NCI-H226 (cell line): ENCODE measurements at regions not wholly inside any gene's neighbourhood (a gene's known extent, or its start where the extent isn't known, plus 50 kb on each side); places are given as distances from the start of the nearest gene placed in this dataset.
A peak's percentile ranks its signal among the peaks of the same experiment; 100 is the strongest.
"Not testable (repeated sequence)": the region's sequence is repeated elsewhere in the genome, so short reads cannot be mapped to it uniquely, and the experiment has no call there.

Experiments used
- DNase-seq: peaks from one replicate; pipeline ENCODE4 v3.0.0-alpha.2; 2015

DNA sequence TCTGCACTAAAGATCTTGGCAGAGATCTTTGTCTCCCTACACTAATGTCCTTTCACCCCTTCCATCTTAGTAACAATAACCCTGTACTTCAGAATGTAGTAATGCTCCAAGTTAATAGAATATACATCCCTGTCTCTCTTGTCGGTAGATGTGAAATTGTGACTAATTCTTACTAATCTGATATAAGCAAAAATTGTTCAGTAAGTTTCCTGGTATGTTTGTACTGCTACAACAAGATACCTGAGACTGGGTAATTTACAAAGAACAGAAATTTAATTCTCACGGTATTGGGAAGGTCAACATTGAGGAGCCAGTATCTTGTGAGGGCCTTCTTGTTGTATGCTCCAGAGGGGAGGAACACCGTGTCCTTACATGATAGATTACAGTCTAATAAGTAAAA lies 1686.6 kb upstream of the CDH9 start:
- DNase-seq = no peak

DNA sequence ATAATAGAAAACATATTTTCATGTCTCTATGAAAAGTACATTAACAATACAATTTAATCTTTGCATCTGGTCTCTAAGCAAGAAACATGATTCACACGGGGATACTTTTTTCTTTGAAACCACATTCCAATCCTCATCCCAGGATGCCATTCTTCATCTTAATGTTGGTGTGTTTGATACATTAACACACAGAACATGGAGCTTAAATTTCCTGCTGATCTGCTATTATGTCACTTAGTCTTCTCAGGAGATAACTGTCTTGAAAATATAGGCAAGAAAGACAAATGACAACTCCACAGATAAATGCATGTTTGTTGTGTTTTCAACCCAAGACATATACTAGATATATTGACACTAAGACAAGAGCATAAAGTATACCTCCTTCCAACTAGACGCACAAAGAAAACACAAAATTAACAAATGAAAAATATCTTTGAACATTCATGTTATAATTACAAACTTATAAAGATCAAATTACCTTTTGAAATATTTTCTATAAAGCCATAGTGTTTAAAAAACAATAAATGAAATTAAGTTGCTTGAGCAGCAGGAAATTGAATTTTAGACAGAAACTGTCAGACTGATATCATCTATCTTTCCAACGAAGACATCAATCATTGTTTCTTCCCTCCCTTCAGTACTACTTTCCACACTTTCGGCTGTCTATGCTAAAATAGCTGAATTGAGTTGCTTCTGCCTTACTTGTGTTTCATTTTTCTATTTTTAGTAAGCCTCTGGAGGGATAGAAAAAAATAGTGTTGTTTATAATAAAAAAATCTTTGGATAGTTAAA lies 1676.7 kb upstream of the CDH9 start:
- peak; percentile 2 for DNase-seq

DNA sequence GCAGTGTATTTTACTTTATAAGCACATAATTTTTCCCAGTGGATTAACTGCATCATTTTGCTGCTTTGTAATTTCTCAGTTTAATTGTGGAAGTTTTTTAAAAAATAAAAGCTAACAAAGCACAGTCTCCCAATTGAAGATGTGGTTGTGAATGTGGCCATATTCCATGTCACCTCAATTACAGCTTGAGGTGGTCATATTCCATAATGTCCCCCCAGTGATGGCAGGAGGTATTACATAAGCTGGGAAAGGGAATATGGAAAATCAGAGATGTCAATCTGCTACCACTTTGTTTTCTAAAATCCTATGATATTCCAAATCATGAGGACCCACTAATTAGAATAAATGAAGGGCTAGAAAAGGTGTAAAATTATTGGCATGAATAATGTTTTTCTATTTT lies 1672.0 kb upstream of the CDH9 start:
- no peak for DNase-seq

DNA sequence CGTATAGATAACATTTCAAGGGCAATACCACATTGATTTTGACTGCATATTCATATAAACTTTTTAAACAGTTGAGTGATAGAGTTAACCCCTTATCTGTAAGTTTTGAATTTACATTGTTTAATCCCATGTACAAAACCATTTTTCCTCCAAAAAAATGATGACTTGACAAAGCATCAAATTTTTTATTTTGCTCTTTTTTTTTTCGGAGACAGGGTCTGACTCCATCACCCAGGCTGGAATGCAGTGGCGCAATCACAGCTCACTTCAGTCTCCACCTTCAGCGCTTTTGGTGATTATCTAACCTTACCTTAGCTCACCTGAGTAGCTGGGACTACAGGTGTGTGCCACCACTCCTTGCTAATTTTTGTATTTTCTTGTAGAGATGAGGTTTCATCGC lies 1670.1 kb upstream of the CDH9 start:
- DNase-seq = no peak

DNA sequence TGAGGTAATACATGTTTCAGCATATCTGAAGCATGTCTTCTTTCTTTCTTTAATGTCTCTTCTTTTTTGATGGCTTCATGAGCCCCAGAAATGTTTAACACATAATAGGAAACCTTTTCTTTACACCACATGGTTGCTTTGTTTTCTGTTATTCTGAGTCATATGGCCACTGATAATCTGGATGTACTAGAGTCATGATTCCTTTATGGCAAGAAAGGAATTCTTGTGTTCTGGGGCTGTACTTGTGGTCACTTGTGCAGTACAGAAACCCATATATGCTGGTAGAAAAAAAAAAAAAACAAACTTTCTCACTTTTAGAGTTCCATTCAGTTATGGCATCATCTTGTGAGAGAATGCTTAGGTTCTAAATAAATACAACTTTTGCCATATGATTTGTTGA lies 1669.3 kb upstream of the CDH9 start:
- DNase-seq = peak; percentile 44

DNA sequence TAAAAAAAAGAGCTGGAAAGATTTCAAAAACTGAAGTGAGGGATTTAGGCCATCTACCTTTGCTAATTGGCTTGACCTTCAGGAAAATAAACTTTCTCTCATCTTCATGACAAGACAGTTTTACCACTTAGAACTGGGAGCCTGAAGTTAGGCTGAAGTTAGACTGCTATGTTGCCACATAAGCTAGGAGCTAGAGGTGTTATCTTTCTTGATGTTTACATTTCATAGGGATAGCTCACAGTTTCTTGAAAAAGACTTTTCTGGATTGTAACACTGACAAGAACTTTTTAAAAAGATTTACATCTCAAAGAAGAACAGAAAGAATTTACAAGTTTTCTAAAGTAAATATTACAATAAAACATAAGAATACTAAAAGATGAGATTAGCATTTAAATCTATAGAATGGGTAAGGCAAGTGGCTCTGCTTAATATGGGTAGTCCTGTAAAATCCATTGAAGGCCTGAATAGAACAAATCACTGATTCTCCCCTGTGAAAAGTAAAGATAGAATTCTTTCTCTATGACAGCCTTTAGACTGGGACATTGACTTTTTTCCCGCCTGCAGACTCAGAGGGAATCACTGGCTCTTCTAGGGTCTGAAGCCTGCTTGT lies 1665.4 kb upstream of the CDH9 start:
- DNase-seq = peak; percentile 46

DNA sequence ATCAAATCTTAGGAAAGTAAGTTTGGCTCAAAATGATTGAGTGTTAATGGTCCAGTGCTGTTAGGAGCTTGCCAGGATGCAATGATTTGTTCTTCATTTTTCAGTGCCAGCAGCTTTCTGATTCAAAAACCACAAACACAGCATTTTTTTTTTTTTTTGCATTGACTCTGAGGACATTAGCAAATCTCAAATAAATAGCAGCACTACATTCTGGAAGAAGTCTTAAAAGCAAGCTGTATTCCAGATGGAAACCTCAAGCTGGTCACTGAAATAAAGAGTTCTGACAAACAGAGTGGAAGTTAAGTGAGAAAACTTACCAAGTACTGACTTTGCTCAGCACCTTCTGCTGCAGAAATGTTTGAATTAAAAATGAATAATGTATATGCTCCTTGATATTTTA lies 1653.1 kb upstream of the CDH9 start:
- DNase-seq = no peak

DNA sequence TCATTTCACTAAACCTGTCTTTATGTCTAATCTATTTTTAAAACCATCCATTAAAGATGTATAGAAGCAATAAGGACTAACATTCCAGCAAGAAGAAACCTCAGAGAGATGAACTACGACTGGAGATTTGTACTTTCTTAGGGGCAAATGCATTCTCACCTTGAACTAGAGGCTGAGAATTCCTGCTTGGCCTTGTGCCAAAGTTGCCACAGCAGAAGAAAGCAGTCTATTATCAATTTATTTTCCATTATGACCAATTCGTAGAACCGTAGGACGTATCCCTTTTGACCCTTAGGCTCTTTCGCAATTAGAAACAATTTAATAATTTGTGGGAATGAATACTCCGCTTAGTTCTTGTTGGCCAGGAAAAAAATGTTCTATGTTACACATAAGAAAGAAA lies 1647.4 kb upstream of the CDH9 start:
- DNase-seq = no peak

DNA sequence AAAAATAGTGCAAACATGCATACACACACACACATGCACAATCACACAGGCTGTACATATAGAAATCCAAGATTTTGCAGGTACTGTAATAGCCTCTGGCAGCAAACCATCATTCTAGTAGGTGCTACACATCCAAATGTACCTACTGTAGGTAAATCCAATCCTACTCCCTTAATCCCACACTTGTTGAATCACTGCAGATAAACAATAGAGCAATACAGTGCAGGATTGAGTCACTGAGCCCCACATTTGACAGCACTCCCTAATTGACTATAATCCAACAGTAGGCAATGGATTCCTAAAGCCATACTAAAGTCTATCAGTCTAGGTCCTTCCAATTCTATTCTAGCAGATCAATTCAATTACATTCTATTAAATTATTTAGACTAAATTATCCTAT lies 1640.5 kb upstream of the CDH9 start:
- no peak for DNase-seq

DNA sequence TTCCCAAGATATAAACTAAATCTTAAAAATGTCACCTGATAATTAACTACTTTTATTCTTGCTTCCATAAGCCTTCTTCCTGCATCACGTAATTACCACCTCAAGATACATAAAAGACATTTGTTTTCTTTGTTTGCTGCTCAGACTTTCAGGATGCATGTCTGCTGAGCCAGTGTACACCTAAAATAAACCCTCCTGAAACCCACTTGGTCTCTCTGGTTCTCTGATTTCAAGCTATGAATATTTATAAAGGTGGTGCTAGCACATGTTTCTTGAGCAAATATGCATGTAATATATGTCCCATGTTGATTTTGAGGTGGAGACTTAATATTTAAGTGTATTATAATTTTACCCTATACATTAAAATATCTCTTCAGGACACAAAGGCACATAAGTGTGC lies 1627.7 kb upstream of the CDH9 start:
- no peak for DNase-seq

DNA sequence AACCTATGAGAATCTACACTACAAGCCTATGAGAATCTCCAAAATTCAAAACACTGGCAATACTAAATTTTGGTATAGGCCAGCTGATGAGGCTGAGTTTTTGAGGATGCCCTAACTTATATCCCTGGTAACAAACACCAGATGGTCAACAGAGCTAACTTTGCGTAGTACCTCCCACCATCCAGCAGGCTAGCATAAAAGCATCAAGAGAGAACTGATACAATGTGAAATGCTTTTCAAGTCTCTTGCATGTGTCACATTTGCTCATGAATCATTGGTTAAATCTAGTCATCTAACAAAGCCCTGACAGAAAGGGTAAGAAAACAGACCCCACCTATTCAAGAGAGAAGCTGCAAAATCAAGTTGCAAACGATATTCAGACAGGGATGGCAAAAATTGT lies 1609.7 kb upstream of the CDH9 start:
- DNase-seq = peak; percentile 16

DNA sequence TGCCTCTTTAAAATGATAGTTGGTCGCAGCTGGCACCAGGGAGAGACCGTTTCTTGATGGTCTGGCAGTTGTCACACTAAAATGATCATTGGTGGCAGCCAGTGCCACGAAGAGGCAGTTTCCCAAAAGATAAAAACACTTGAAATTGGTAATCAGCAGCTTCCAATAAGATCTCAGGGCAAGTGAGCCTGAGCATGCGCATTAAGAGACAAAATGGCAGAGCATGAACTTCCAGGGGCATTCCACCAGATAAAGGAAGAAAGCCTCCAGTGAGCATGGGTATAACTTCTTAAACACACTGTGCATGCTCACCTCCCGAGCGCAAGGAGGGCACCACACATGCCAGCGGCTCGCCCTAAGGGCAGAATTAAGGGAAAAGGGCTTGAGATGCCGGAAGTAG lies 1594.2 kb upstream of the CDH9 start:
- DNase-seq = no peak

DNA sequence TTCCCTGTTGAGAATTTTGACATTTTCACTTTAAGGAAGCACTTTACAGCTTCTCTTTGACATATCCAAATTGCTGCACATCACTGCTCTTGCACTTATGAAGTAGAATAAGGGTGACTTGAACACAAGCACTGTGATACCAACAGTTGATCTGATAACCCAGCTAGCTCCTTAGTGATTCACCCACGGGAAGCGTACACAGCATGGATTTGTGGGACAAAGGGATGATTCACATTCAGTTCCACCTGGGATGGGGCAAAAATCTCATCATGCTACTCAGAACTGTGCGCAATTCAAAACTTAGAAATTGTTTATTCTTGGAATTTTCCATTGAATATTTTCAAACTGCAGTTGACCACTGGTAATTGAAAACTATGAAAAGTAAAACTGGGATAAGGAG lies 1565.5 kb upstream of the CDH9 start:
- peak; percentile 7 for DNase-seq

DNA sequence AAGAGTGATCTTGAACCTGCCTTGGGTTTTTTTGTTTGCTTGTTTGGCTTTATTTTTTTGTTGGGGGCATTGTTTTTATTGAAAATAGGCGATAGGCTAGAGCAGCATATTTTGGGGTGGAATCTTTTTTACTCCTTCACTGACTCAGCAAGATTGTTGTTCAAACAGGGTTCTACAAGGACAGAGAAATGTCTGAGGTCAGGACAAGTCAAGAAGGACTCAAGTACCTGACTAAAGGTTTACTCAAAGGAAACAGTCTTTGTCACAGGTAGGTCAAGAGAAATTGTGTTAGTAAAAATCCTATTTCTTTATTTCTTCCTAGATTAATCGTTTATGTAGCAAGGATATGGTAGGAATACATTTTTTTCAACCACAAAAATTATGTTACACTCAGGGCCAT lies 1564.0 kb upstream of the CDH9 start:
- no peak for DNase-seq

DNA sequence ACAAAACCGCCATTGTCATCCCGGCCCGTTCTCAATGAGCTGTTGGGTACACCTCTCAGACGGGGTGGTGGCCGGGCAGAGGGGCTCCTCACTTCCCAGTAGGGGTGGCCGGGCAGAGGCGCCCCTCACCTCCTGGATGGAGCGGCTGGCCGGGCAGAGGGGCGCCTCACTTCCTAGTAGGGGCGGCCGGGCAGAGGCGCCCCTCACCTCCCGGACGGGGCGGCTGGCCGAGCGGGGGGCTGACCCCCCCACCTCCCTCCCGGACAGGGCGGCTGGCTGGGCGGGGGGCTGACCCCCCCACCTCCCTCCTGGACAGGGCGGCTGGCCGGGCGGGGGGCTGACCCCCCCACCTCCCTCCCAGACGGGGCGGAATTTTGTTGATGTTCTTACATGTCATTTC lies 1558.3 kb upstream of the CDH9 start:
- DNase-seq = not testable (repeated sequence)

DNA sequence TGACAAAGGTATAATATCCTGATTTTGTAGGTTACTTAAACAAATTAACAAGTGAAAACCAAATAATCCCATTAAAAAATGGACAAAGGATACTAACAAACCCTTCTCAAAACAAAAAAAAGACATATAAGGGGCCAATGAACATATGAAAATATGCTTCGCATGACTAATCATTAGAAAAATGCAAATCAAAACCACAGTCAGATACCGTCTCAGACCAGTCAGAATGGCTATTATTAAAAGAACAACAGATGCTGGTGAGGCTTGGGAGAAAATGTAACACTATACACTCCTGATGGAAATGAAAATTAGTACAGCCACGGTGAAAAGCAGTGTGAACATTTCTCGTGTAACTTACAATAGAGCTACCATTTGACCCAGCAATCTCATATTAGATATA lies 1542.2 kb upstream of the CDH9 start:
- DNase-seq = peak; percentile 73

DNA sequence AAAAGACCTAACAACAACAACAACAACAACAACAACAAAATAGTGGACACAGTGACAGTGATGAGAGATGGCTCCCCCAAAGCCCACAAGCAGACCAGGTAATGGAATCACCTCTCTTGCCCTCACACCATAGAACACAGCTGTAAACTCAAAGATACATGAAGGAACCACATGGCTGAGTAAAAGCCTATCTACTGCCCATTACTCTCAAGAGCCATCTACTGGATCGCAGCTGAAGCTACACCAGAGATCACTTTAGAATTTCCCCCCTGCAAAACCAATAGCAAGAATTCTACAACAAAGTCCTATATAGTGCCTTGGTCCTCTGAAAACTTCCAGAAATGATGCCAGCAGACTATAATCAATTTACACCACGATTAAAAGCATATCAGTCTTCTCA lies 1537.6 kb upstream of the CDH9 start:
- DNase-seq = peak; percentile 14

DNA sequence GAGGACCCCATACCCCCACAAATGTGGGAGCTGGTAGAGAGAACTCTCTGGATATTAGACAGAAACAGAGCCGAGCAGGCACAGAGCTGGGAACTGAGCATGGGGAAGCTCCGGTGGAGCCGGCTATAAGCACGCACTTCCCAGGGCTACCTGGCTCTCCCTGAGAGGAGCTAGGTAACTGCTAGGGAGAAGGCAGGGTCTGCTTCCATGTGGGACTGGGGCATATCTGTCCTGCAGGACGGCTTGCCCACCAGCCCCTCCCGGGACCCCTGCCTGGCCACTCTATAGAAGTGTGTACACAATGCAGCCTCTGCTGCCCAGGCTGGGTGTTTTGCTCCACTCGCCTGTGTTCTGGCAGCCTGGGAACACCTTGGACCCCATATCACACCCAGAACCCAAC lies 1537.0 kb upstream of the CDH9 start:
- DNase-seq = no peak

DNA sequence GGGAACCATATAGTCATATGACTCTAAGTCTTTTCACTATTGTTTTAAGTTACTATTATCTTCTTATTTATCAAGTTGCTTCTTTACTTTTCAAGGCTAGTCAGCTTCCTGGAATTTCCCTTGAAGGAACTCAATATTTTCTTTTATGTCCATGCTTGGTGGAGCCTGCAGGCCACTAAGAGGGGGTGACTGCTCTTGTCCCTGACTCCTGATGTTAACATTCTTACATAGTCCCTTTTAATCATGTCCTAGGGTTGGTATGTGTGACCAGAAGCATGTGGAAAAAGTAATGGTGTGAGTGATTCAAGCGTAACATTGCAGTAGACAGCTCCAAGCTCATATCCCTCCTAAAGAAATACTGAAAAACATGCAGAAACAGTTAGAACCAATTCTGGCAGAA lies 1536.2 kb upstream of the CDH9 start:
- DNase-seq = no peak

DNA sequence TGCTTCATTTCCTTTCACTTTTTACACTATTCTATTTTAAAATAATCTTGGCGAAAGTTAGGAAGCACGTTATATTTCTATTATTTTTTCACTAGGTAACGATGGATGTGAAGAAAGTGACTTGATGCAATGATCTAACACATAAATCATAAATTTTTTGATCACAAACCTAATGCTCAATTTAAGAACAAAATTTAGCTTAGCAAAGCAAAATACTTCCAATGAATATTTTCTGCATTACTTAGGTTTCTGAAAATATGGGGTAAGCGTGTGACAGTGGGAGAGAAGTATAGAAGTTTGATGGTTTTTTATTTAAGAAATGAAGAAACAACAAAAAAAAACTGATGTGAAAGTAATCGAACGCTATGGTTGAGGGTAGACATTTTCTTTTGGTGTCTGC lies 1528.7 kb upstream of the CDH9 start:
- DNase-seq = no peak

DNA sequence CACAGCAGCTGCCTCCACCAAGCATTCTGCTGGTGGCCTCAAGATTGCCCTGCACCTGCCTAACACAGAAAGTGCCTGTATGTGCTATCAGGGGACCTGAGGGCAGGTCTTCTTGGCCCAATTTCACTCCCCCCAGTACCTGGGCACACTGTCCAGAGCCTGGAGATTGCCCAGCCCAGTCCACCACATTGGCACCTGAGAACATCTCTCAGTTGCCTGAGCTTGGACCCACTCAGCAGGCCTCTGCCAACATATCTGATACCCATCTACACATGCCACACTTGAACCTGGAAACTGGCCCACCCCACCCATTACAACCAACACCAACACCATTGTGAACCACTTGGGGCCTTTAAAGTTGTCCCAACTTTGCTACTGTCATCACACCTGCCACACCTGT lies 1523.1 kb upstream of the CDH9 start:
- no peak for DNase-seq

DNA sequence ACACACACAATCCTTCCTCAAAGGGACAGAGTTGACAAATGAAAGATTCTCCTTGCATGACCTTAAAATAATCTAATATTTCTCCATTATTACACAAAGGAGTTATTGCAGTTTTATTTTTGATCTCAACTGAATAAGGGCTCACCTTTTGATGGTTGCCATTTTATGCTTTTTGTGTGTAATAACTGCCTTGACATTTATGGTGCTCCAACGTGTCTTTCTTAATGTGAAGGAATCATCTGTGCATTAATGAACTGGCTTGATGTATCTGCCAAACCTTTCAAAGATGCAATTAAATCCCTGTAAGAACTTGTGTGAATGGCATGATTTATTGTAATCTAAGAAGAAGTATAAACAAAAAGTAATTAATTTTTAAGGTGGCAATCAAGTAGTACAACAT lies 1519.8 kb upstream of the CDH9 start:
- no peak for DNase-seq

DNA sequence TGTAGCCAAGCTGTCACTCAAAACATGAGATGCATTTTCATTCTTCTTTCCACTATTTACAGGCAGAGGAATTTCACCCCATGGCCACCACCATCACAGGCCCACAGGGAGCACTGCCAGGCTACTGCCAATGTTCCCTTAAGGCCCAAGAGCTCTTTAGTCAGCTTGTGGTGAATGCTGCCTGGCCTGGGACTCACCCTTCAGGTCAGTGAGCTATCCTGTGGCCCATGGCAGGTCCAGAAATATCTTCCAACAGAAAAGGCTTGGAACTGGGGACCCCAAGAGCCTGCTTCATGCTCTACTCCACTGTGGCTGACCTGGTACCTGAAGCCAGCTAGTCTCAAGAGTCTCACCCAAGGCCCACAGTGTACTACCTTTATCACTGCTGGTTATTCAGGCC lies 1518.7 kb upstream of the CDH9 start:
- no peak for DNase-seq

DNA sequence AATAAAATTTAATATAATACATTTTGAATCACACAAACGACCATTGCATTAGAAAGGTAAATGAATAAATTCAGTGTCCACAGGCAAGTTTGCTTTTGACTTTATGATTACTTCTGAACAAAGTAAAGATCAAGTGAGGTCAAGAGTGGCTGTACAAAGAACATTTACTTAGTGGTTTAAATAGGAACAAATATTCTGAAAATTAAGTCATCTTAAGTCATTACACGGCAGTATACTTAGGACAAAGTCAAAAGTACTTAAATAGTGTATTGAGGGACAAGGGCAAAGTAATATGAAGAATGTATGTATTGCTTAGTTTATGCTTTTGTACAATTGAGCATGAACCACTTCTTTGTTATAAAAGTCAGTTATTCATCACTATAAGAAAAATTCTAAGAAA lies 1511.2 kb upstream of the CDH9 start:
- no peak for DNase-seq

DNA sequence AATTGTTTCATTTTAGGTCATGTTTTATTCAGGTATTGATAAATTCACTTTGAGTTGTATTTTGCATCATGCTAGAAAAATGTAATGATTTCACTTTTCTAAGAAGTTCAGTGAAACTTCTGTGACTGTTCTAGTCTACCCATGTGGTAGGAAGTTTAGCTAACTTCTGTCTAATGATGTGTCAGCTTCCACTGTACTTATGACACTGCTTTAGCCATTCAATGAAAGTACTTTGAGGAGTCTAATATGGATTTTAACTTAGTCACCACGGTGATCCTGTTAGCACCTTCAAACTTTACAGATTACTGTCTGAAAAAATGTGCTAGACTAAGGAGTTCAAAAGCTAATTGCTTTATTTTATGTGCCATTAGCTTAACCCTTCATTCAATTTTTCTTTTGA lies 1510.5 kb upstream of the CDH9 start:
- DNase-seq = peak; percentile 7
